ENCODE measurements at regions not wholly inside any gene's neighbourhood (a gene's known extent, or its start where the extent isn't known, plus 50 kb on each side); places are given as distances from the start of the nearest gene placed in this dataset.

DNA sequence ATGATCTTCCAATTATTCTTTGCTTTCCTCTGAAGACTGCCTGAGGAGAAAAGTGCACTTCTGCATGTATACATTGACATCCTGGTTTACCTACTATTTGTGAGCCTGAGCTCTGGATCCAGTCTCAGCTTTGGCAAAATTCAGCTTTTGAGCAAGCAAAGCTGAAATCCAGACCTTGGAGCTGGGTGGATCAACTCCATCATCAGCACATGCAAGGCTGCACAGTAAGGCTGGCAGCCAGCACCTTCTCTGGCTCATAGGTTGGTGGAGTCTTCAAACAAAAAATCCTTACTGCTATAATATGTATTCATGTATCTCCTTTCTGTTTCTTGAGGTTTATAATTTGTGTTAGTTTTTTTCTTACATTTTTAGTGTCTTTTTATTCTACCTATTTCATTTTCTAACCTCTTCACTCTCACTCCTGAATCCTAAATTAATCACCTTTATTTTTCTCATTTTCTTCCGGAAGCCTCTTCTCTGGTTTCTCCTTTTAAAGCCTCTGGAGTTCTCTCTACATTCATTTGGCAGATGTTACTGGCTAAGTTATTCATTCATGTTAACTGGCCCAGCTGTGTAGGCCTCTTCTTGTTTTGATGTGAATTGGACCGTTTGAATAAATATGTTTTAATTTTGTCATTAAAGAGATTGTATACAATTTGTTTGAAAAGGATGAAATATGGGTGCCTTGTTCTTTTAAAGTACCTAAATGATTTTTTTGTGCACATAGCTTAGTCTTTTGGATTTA is 224.8 kb downstream of the DACT1 start:
- no peak for DNase-seq

DNA sequence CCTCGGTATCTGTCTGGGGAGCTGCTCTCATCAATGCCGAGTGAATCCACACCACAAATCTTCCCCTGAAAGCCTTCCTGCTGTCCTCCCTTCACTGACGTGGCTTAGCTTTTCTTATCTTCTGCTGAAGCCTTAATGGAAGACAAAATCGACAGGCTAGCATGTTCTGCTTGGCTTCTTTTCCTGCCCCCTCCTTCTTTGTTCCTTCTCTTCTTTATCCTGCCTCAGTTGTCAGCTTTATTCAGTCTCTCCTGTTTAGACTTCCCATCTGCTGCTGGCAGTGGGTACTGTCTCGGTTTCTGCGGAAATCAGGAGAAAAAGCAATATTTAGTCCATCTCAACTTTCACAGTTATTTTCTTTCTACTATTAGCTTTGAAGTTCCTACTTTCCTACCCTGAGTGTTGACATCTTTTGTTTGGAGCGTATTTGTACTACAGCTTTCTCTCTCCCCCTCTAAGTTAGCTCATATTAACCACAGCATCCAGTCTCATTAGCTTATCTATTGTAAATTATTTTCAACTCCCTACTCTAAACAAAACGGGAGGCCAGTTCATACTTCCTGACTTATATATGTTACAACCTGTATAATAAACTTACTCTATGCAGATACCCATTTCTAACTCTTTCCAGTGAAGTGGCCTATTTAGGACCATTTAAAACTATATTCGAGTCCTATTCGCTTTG is 226.0 kb downstream of the DACT1 start:
- DNase-seq: no peak

DNA sequence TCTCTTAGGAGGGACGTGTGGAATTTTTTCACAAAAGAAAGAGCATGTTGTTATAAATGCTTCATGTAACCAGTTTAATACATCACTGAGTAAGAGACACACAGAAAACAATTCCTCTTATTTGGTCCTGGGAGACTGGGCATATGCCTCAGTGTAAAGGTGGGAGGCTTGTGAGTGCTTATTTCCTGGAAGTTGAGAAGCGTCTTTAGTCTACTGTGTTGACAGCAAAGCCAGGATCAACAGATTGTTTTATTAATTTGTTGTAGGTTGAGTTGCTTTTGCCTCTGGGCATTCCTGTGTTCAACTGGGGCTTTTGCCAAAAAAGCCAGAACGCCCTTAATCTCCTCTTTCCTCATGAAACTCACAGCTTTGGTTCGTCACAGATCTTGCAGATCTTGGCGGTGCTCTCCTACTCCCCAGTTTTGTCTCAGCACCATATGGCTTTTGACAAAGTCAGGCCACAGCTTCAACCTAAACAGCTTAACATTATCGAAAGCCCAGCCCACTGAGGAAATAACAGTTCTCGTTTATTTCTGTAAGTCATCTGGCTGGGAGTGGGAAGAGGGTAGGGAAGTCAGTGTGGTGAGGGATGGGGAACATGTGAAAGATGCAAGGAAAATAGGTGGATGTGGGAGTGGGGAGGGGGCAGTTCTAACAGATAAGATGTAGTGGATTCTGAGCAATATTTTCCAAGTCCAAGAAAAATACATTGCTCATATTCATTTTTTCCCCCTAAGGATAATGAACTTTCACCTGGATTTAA is 227.2 kb downstream of the DACT1 start:
- DNase-seq: no peak

DNA sequence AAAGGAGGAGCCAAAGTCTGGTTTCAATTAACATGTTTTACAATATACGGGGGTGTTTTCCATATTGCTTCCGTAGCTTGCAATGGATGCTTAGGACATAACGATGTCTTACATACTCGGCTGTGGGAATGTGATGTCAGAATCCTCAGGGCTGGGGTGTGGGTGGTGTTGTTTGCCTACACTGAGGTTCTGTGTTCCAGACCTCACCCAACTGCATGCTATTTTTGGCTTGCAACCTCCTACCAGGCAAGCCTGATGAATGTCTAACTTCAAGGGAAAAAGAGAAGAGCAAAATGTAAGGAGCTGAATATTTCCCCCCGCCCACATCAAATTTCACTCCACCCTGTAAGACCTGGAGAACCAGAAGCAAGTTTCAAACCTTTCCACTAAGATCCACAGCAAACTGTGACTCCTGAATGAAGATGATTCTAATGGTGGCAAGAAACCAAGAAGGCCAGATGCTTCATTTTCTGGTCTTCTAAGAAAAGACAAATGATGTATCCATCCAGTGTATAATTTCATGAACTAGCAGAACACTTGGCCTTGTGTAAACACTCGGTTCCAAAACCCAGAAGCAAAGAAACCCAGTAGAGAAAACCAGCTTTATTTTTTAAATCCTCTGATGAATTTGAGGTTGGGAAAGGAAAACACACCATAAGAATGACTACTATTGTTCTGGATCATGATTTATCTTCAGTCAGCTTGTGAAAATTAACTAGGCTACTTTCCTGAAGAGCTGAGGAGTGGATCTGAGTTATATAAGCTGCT is 227.9 kb downstream of the DACT1 start:
- DNase-seq: no peak

DNA sequence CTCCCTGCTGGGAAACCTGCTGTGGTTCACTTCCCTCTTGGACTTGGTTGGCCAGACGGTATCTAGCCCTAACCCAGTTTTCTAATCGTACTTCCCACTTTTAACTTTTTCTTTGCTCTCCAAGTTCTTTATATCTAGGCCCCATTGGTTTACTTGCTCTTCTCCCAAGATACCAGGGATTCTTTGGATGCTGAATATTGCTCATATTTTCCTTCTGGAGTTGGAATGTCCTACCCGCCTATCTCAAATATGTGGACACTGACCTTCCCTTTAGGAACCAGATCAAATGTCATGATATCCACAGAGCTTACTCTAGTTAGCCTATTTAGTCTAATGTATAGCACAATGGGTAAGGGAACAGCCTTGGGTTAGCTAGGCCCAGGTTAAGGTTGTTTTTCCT is 228.6 kb downstream of the DACT1 start:
- DNase-seq: no peak

DNA sequence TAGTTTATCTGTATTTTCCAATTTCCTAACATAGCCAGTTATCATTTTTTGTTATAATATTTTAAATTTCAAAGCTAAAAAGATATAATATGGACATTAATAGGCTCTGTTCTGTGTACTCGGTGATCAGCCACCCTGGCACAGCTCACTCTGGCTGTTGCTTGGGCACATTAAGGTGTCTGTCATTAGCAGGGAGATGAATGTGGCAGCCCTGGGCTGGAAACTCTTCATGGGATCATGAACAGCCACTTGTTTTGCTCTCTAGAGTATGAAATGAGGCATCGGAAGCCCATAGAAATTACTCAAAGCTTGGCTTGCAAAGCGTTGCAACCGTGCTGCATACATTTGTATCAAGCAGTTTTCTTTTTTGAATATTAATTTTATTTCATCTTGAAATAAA is 233.2 kb downstream of the DACT1 start:
- DNase-seq: no peak

DNA sequence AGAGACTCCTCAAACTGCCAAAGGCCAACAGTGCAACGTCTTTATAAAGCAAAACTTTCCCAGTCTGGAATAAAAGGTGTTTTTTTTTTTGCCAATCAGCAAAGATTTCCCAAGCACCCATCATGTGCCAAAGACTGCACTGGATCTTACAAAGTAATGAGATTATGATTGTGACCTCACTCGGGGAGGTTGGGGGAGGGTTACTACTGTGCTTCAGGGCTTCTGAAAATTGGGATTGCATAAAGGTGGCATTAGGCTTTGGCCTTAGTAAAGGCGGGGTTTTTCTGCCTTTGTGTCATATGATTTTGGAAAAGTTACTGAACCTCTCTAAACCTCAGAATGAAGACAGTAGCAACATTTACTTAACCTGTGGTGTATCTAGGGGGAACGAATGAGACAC is 233.8 kb downstream of the DACT1 start:
- DNase-seq: no peak

DNA sequence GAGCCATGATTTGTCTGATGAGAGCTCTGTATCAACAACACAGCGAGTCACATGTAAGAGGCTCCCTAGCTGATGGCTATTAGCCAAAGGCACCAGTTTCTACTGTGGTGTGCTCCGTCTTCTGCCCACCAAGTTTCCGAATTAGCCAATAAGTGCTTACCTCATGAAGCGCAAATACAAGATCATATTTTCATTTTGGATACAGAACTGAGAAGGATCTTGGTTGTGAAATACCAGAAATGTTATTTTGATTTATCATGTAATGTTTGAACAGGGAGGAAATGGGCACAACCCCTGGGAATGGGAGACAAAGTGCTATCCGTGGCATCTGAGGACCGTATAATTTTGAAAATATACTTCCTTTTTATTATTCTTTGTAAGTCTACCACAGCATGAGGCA is 234.3 kb downstream of the DACT1 start:
- no peak for DNase-seq

DNA sequence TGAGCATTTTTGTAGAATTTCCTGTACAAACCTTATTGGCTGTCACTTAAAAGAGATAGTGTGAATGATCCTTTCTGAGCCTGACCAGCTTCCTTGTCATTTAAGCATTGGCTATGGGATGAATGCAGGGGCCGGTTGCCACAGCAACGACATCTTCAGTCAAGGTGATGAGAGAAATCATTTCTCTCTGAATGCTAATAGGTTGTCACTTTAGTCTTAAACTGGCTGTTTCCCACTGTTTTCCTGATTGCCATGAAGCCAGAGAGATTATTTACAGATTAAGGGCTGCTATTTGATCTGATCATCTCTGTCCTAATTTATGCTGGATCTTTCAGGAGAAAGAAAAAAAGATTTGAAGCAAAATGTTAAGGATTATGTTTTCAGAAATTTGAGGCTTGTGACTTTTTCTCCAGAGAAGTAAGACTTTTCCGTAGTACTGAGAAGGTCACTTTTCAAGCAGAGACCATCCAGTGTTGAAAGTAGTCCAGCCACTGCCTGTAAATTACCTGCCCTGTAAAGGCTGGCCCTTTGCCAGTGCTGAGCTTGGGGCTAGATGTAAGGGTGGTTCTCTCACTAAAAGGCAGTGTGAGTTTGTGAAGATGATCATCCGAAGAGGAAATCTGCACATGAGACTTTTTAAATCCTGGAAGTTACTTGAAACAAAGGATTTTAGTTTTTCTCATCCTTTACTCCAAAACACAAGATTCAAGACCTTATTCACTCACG is 235.6 kb downstream of the DACT1 start:
- DNase-seq: no peak

DNA sequence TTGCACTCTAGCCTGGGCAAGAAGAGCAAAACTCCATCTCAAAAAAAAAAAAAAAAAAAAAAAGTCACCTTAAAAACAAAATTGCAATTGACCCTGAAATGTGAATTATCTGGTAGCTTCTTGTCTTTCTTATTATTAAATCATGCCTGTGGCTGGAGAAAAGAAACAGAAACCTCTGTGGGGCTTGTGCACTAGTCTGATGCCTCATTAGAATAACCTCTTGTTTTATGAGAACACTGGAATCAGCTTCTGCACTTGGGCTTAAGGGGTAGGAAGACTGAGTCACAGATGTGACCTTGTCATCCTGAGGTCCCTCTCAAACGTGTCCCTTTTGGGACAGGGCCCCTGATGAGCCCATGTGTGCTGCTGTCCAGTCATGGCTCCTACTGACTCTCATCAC is 237.9 kb downstream of the DACT1 start:
- DNase-seq: no peak

DNA sequence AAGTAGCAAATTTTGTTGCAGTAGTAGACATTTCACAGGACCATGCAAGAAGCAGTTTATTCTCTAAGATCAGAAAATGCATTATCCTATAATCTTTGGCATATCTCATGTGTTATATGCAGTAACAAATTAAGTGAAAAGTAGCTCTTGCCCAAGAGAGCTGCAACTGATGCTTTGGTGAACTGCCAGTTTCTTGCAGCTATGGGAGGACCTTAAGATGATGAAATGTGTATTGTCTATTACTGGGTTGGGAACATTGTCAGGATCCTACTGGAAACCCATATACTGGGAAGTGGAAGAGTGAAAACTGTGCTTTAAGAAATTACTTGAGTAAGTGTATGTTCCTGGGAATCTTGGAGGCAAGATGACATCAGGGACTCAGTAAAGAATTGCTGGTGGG is 238.8 kb downstream of the DACT1 start:
- no peak for DNase-seq

DNA sequence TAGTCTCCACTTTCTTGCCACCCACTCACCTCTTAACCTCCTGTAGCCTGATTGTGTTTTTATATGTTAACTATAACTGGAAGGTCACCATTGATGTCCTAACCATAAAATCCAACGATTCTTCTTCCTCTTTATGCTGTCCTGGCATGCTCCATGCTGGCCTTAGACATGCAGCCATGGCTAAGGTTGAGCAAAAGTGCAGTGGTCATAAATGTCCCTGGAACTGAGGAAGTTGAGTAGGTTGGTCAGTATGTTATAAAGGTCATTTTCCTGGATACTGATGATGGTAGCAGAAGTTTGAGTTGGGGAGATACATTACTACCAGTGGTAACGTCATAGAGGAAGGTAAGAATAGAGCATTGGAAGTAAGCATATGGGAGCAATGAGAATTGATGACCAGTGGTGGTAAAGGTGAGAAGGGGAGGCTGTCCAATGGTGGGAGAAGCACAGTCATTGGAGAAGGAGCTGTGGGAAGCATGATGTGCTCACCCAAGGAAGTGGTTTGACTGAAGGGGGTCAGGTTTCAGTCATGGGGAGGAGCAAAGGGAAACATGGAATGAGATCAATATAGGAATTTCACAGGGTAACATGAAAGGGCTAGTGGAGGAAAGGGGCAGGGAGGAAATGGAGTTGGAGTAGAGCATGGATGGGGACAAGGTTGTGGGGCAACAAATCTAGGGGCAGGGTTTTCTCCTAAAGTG is 240.8 kb downstream of the DACT1 start:
- no peak for DNase-seq

DNA sequence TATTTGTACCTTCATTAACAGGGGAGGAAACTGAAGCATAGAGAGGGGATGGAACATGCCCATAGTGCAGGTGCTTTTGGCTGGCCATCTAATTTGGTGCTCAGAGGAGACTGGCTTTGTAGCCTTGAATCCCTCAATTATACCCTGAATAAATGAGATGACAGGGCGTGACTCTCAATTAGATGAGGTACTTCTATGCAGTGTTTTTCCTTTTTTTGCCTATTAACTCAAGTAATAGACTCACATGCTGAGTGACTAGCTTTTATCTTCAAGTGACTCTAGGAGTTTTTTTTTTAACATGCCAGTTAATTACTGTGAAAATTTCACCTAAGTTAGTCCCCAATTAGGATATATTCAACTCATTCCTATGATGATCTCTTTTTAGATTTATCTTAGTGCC is 243.7 kb downstream of the DACT1 start:
- DNase-seq: no peak

DNA sequence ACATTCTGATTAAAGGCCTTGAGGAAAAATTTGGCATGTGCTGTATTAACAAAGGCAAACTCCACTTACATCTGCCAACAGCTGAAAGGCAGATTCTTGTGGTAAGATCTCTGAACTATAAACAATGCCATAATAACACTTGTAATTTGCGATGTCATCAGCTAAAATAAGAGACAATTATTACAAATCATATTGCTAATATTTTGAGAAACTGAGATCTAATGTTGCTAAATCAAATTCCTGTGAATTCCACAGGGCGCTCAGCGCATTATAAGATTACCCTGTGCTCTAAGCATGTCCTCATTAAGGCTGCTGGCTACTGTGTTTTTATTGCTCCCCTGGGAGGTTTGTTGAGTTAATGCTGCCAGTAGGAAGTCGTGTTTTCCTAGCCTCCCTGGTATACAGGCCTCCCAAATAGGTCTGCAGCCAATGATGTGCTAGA is 244.8 kb downstream of the DACT1 start:
- no peak for DNase-seq

DNA sequence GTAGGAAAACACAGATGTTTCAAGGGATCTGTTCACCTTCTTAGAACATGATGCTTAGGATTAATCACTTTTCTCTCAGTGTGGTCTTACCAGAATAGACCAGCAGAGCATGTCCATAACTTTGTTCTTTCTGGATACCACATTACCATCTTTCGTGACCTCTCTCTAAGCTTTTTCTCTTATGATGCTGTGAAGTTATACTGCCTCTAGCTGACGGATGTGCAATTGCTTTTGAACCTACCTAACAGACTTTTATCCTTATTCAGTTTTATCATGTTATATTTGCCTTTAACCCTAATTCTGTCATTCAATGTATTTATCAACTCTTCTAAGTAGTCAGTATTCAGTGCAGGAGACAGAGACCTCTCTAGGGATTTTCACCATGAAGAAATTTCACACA is 246.7 kb downstream of the DACT1 start:
- no peak for DNase-seq

DNA sequence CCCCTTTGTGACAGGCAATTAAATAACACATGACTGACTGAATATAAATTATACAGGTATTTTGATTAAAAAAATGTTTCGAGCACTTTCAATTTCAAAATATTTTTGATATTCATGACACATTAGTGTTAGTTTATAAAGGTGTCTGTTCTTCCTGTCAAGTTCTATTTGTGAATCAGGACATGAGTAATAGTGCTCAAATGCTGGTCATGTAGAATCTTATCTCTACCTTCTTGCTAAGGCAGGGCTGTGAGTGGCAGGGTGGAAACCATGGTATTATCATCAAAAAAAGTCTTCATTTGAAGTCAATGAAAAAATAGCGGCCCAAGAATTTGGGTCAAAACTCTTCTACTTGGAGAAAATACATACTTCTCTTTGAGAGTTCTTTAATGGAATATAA is 250.2 kb downstream of the DACT1 start:
- no peak for DNase-seq

DNA sequence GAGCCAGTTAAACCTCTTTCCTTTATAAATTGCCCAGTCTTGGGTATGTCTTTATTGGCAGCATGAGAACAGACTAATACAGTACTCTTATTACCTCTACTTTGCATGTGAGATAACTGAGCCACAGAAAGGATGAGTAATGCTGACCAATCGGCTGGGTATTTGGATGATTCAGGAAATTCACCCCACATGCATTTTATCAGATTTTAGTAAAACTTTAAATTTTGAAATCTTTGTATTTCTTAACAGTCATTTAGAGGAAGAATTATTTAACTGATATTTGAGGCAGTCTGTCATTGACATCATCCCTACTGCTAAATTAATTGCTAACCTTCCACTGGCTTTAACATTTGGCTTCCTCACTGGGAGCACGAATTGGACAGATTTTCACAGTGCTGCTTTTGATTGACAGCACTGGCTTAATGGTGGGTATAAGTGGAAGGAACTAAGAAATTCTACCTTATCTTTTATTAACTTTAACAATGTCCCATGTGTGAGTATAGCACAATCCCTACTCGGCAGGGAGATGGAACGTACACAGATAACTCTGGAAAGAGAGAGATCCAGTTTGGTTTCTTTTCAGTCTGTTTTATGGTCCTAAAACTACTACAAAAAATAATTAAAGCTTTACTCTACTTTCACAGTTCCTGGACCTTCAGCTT is 261.0 kb downstream of the DACT1 start:
- DNase-seq: no peak

DNA sequence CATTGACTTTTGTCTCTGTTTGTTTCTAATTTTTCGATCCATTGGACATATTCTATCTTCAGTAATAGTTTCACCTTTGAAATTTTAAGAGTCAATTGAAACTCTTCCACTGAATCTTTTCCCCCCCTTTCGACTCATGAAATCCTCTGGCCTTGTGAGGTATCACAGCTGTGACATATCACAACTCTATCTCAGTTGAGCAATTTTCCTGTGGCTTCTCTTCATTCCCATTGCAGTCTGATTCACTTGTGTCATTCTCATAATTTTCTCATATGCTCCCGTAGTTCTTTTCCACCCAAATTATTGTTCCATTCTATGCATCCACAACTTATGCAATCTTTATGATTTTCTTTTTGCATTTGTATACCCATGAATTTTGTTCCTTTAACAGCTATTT is 261.6 kb downstream of the DACT1 start:
- DNase-seq: no peak

DNA sequence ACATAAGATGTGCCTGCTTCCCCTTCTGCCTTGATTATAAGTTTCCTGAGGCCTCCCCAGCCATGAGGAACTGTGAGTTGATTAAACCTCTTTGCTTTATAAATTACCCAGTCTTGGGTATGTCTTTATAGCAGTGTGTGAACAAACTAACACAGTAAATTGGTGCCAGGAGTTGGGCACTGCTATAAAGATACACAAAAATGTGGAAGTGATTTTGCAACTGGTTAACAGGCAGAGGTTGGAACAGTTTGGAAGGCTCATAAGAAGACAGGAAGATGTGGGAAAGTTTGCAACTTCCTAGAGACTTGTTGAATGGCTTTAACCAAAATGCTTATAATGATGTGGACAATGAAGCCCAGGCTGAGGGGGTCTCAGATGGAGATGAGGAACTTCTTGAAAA is 264.1 kb downstream of the DACT1 start:
- no peak for DNase-seq

DNA sequence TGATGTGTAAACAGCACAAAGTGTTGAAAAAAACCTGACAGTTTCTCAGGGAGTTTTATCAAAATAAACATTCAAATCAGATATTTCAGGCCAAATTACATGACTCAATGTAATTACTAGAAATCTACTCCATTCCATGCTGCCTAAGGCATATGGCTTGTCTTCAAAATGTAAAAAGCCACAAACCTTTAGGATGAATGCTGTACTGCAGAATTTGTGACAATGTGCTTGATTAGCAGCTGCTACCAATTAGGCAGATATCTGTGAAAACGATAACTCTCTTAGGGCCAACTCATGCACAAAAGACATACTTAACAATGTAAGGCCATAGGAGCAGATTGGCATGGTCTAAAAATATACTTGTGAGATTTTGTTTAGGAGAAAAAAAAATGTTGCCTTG is 267.0 kb downstream of the DACT1 start:
- DNase-seq: no peak

DNA sequence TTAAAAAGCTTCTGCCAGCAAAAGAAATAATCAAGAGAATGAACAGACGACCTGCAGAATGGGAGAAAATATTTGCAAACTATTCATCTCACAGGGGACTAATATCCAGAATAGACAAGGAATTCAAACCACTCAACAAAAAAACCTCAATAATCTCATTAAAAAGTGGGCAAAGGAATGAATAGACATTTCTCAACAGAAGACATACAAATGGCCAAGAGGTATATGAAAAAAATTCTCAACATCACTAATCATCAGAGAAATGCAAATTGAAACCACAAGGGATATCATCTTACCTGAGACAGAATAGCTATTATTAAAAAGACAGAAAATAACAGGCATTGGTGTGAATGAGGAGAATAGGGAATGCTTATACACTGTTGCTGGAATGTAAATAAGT is 270.0 kb downstream of the DACT1 start:
- DNase-seq: no peak

All from stimulated activated CD4-positive, alpha-beta T cell treated with anti-CD3 and anti-CD28 coated beads, Interleukin-1b, Interleukin-23, amount 100 ng/mL, for 48 hours (primary cell).